Gastroesophageal sphincter (tissue), 3 donors: ENCODE measurements at regions not wholly inside any gene's neighbourhood (a gene's known extent, or its start where the extent isn't known, plus 50 kb on each side); places are given as distances from the start of the nearest gene placed in this dataset.
"Not testable (repeated sequence)": the region's sequence is repeated elsewhere in the genome, so short reads cannot be mapped to it uniquely, and the experiment has no call there.

Experiments
- POLR2A ChIP-seq, 2 donors: fragments of 450-650 bp; IDR thresholded peaks; one replicate each; pipeline ENCODE4 v1.6.1; 2017; ENCODE audit warnings: antibody characterized with exemption in 2 of 2, mild to moderate bottlenecking in 2 of 2, moderate library complexity in 1 of 2
- TF ChIP-seq, protein P1 (sequence below), 4 experiments: fragments of 200-600 bp in 2 of 4; fragments of 450-650 bp in 2 of 4; sonication (generic) in 1 of 4; IDR thresholded peaks; one replicate each; pipeline ENCODE4 v1.5.1; 2017 to 2019; ENCODE audit warnings: antibody characterized with exemption in 4 of 4, mild to moderate bottlenecking in 2 of 4, moderate library complexity in 2 of 4

DNA sequence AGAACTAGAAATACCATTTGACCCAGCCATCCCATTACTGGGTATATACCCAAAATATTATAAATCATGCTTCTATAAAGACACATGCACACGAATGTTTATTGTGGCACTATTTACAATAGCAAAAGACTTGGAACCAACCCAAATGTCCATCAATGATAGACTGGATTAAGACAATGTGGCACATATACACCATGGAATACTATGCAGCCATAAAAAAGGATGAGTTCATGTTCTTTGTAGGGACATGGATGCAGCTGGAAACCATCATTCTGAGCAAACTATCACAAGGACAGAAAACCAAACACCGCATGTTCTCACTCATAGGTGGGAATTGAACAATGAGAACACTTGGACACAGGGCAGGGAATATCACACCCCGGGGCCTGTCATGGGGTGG is 110.8 kb downstream of the PJA1 start:
- TF ChIP-seq POLR2A (IDR thresholded peaks at IDR 0.05), result not testable (repeated sequence)
- TF ChIP-seq, protein P1, sequence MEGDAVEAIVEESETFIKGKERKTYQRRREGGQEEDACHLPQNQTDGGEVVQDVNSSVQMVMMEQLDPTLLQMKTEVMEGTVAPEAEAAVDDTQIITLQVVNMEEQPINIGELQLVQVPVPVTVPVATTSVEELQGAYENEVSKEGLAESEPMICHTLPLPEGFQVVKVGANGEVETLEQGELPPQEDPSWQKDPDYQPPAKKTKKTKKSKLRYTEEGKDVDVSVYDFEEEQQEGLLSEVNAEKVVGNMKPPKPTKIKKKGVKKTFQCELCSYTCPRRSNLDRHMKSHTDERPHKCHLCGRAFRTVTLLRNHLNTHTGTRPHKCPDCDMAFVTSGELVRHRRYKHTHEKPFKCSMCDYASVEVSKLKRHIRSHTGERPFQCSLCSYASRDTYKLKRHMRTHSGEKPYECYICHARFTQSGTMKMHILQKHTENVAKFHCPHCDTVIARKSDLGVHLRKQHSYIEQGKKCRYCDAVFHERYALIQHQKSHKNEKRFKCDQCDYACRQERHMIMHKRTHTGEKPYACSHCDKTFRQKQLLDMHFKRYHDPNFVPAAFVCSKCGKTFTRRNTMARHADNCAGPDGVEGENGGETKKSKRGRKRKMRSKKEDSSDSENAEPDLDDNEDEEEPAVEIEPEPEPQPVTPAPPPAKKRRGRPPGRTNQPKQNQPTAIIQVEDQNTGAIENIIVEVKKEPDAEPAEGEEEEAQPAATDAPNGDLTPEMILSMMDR (IDR thresholded peaks at IDR 0.05), result not testable (repeated sequence)
